HepG2 (cell line): ENCODE measurements at regions not wholly inside any gene's neighbourhood (a gene's known extent, or its start where the extent isn't known, plus 50 kb on each side); places are given as distances from the start of the nearest gene placed in this dataset.

Experiments
- ATAC-seq: fragments of 200-7000 bp; cut with Tn5 transposase; 3 replicates; pipeline ENCODE4 v1.9.1; 2020; ENCODE audit warnings: mild to moderate bottlenecking, moderate library complexity
- BruUV-seq: library from RNA; stranded (reverse); fragments of 400-500 nt; replicated peaks from 2 replicates; lab custom pipeline; 2021; lab: Mats Ljungman, UMichigan
- CTCF ChIA-PET: fragments of 300-600 bp; formaldehyde crosslinking; extraction: SDS; loops from one replicate; lab custom pipeline; 2021; ENCODE audit warnings: low total read pairs, inconsistent platforms, low intra/inter-chr PET ratio; lab: Yijun Ruan, JAX
- POLR2A ChIA-PET: fragments of 350-600 bp; sonication (Branson Sonifier 250); formaldehyde crosslinking; loops from one replicate; lab custom pipeline; 2020; ENCODE audit warnings: antibody characterized with exemption, inconsistent platforms; lab: Yijun Ruan, JAX
- DNase-seq: peaks from one replicate; pipeline ENCODE4 v3.0.0-alpha.2; 2015; ENCODE audit warnings: low spot score
- FAIRE-seq: peaks from 3 replicates; lab custom pipeline; 2011; peaks lifted over from hg19 to GRCh38; lab: Jason Lieb, UNC
- H2AFZ ChIP-seq: one replicate; pipeline ENCODE4 v1.6.1; 2011; ENCODE audit warnings: low read length, inconsistent platforms
- H3K27ac ChIP-seq: fragments of 300-600 bp; 3 replicates; pipeline ENCODE4 v1.8.0; 2011; ENCODE audit warnings: mixed run types, mild to moderate bottlenecking, mixed read lengths, low read length, inconsistent platforms; ENCODE audit not compliant: insufficient read depth; ENCODE audit errors: extremely low read length
- H3K27me3 ChIP-seq, 2 experiments: fragments of 200-600 bp in 1 of 2; 2 replicates in 1 of 2; 3 replicates in 1 of 2; pipeline versions ENCODE4 v1.6.0 to v1.8.0; 2011; ENCODE audit warnings: low read length in 2 of 2, mild to moderate bottlenecking in 2 of 2, moderate library complexity in 2 of 2, inconsistent platforms in 1 of 2; ENCODE audit not compliant: insufficient read depth in 2 of 2, control insufficient read depth in 1 of 2
- H3K36me3 ChIP-seq, 2 experiments: fragments of 200-600 bp in 1 of 2; replicated peaks in 1 of 2; 2 replicates in 1 of 2; 3 replicates in 1 of 2; pipeline versions ENCODE4 v1.5.1 to v1.8.0; 2011; ENCODE audit warnings: low read length in 2 of 2, inconsistent platforms in 1 of 2; ENCODE audit not compliant: insufficient read depth in 2 of 2, control insufficient read depth in 1 of 2
- H3K4me1 ChIP-seq: 2 replicates; pipeline ENCODE4 v1.5.1; 2012; ENCODE audit warnings: low read length, inconsistent platforms; ENCODE audit not compliant: insufficient read depth
- H3K4me2 ChIP-seq: 2 replicates; pipeline ENCODE4 v1.6.0; 2011; ENCODE audit warnings: low read depth, low read length, inconsistent platforms
- H3K4me3 ChIP-seq, 3 experiments: fragments of 200-600 bp in 1 of 3; sonication (generic), shearing (Covaris generic) in 1 of 3; replicated peaks in 1 of 3; 2 replicates each; pipeline ENCODE4 v1.5.1; 2011 to 2016; ENCODE audit warnings: low read length in 3 of 3, inconsistent platforms in 2 of 3, low read depth in 2 of 3, mild to moderate bottlenecking in 2 of 3, control low read depth in 1 of 3, mixed read lengths in 1 of 3; ENCODE audit not compliant: insufficient read depth in 1 of 3
- H3K79me2 ChIP-seq: one replicate; pipeline ENCODE4 v1.6.1; 2011; ENCODE audit warnings: low read length, inconsistent platforms; ENCODE audit not compliant: insufficient read depth
- H3K9ac ChIP-seq: 2 replicates; pipeline ENCODE4 v1.6.0; 2011; ENCODE audit warnings: mild to moderate bottlenecking, low read depth, low read length, inconsistent platforms; ENCODE audit not compliant: insufficient read depth
- H3K9me3 ChIP-seq: 2 replicates; pipeline ENCODE4 v1.5.1; 2012; ENCODE audit warnings: mild to moderate bottlenecking, low read length
- H4K20me1 ChIP-seq: 2 replicates; pipeline ENCODE4 v1.6.0; 2011; ENCODE audit warnings: inconsistent platforms, mild to moderate bottlenecking, low read length, moderate library complexity; ENCODE audit not compliant: insufficient read depth
- MTA3 ChIP-seq: sonication (generic); formaldehyde crosslinking; IDR thresholded peaks from 2 replicates; pipeline ENCODE4 v1.4.0; 2020; ENCODE audit warnings: missing genetic modification reagents
- PRDM4 ChIP-seq: sonication (generic); formaldehyde crosslinking; IDR thresholded peaks from 2 replicates; pipeline ENCODE4 v1.9.0; 2021; ENCODE audit warnings: missing genetic modification reagents, borderline replicate concordance
- SALL1 ChIP-seq: sonication (generic); formaldehyde crosslinking; IDR thresholded peaks from 2 replicates; pipeline ENCODE4 v1.8.0; 2022; ENCODE audit warnings: mild to moderate bottlenecking, missing genetic modification reagents
- SRSF9 ChIP-seq: fragments of 200-400 bp; formaldehyde crosslinking; IDR thresholded peaks from 2 replicates; pipeline ENCODE4 v1.6.1; 2018; ENCODE audit warnings: borderline replicate concordance, mild to moderate bottlenecking, low read depth, low read length; ENCODE audit not compliant: insufficient read depth, poor library complexity, severe bottlenecking
- TIGD3 ChIP-seq: sonication (generic); formaldehyde crosslinking; IDR thresholded peaks from 2 replicates; pipeline ENCODE4 v1.5.1; 2020; ENCODE audit warnings: mild to moderate bottlenecking, missing genetic modification reagents, borderline replicate concordance
- TP53 ChIP-seq: sonication (generic); formaldehyde crosslinking; conservative IDR thresholded peaks from 2 replicates; pipeline ENCODE4 v1.4.0; 2020; ENCODE audit warnings: missing genetic modification reagents
- WGBS: methylation state at CpG from one replicate; pipeline ENCODE4 v1.1.6; 2017; ENCODE audit warnings: low lambda C conversion rate; 5-methylcytosine and 5-hydroxymethylcytosine counted together
- in situ Hi-C: cut with HindIII; loops from 2 replicates; pipeline ENCODE4 v1.10.0; 2017; ENCODE audit warnings: low pct_unique_long_range_greater_than_20kb; ENCODE audit not compliant: extremely low pct_ligation_motif_present
- intact Hi-C: fragments of 100-400 bp; cut with micrococcal nuclease; formaldehyde crosslinking; loops from one replicate; pipeline ENCODE4 v1.10.0; 2022; ENCODE audit not compliant: unreplicated experiment

- intact Hi-C loops (no loop called here), in situ Hi-C loops (no loop called here)
- H3K27me3 ChIP-seq, result no peaks in the 10 kb centered on the region
- 0% methylated on average over 2 of the region's 3 CpGs for WGBS
- DNase-seq, result no peak
- no peak overlapping the region for H3K9ac ChIP-seq
- no peak for ATAC-seq
- H3K36me3 ChIP-seq, result no peaks in the 10 kb centered on the region
- H3K4me2 ChIP-seq, result no peak overlapping the region
- H3K4me3 ChIP-seq, result no peak overlapping the region
- H3K79me2 ChIP-seq, result no peaks in the 10 kb centered on the region
- no peak for TF ChIP-seq TP53 (CRISPR knock-in tag)
- TF ChIP-seq TIGD3 (CRISPR knock-in tag), result no peak
- TF ChIP-seq SALL1 (CRISPR knock-in tag), result no peak
- no peak for TF ChIP-seq PRDM4 (CRISPR knock-in tag)
- TF ChIP-seq SRSF9, result no peak
- TF ChIP-seq MTA3, result no peak
- no TSS peak for BruUV-seq
- H2AFZ ChIP-seq, result no peak overlapping the region
- CTCF ChIA-PET, result no interaction called here
- POLR2A ChIA-PET, result no interaction called here
- no peak overlapping the region for H3K27ac ChIP-seq
- H3K9me3 ChIP-seq, result peaks cover 4% of the 10 kb centered on the region; the same call in 1 of the 2 replicates
- no peak for FAIRE-seq
- H3K4me1 ChIP-seq, result no peaks in the 10 kb centered on the region
- no peaks in the 10 kb centered on the region for H4K20me1 ChIP-seq
These were observed 495.9 kb upstream of the NAALADL2 start for GRCh38 chr3:174363256-174363655.
